A549 (cell line): ENCODE measurements at regions not wholly inside any gene's neighbourhood (a gene's known extent, or its start where the extent isn't known, plus 50 kb on each side); places are given as distances from the start of the nearest gene placed in this dataset.

Source experiments
- ATAC-seq, 2 experiments: fragments of 200-7000 bp in 1 of 2; fragments of >200 bp in 1 of 2; cut with Nextera tagmentation in 1 of 2; cut with Tn5 transposase in 1 of 2; 3 replicates each; pipeline versions ENCODE4 v1.8.0 to v1.9.1; 2018 to 2020; ENCODE audit warnings: mild to moderate bottlenecking in 1 of 2, moderate library complexity in 1 of 2
- CTCF ChIA-PET: fragments of 300-600 bp; sonication (Branson Sonifier 250); formaldehyde crosslinking; extraction: SDS; loops from one replicate; lab custom pipeline; 2021; ENCODE audit warnings: antibody characterized with exemption, inconsistent platforms; lab: Yijun Ruan, JAX
- POLR2A ChIA-PET: fragments of 350-600 bp; formaldehyde crosslinking; extraction: SDS; loops from one replicate; lab custom pipeline; 2021; ENCODE audit warnings: antibody characterized with exemption, inconsistent platforms; lab: Yijun Ruan, JAX
- DNase-seq, 2 experiments: peaks; one replicate each; pipeline versions ENCODE4 v3.0.0 to v3.0.0-alpha.2; 2011 to 2016; ENCODE audit warnings: low read depth in 1 of 2, low spot score in 1 of 2
- FAIRE-seq: peaks from 2 replicates; lab custom pipeline; 2011; peaks lifted over from hg19 to GRCh38; lab: Jason Lieb, UNC
- H3K27ac ChIP-seq, 2 experiments: fragments of >200 bp; sonication (Bioruptor Twin); formaldehyde crosslinking; 3 replicates each; pipeline ENCODE4 v1.5.1; 2016 to 2017
- H3K4me1 ChIP-seq: fragments of >200 bp; sonication (Bioruptor Twin); formaldehyde crosslinking; 3 replicates; pipeline ENCODE4 v1.6.1; 2016
- H3K4me2 ChIP-seq: fragments of >200 bp; sonication (Bioruptor Twin); formaldehyde crosslinking; 3 replicates; pipeline ENCODE4 v1.6.1; 2016
- H3K4me3 ChIP-seq: fragments of >200 bp; sonication (Bioruptor Twin); formaldehyde crosslinking; 3 replicates; pipeline ENCODE4 v1.5.1; 2016
- H3K9me3 ChIP-seq: fragments of >200 bp; sonication (Bioruptor Twin); formaldehyde crosslinking; 3 replicates; pipeline ENCODE4 v1.6.1; 2016
- BHLHE40 ChIP-seq: IDR thresholded peaks from 2 replicates; pipeline ENCODE4 v1.6.1; 2012; ENCODE audit warnings: low read depth, low read length, inconsistent platforms
- CHD2 ChIP-seq: fragments of 150-350 bp; IDR thresholded peaks from 2 replicates; pipeline ENCODE4 v1.6.1; 2014; ENCODE audit warnings: low read length; ENCODE audit not compliant: partially characterized antibody
- CHD4 ChIP-seq: fragments of 200-600 bp; sonication (generic); IDR thresholded peaks from 2 replicates; pipeline ENCODE4 v1.6.1; 2016; ENCODE audit warnings: antibody characterized with exemption, mild to moderate bottlenecking, borderline replicate concordance
- FOSB ChIP-seq: fragments of 250-450 bp; sonication (Bioruptor Pico); IDR thresholded peaks from 2 replicates; pipeline ENCODE4 v1.5.0; 2020; ENCODE audit warnings: mild to moderate bottlenecking, moderate library complexity
- FOXS1 ChIP-seq: fragments of 250-450 bp; sonication (Bioruptor Pico); IDR thresholded peaks from 2 replicates; pipeline ENCODE4 v1.5.0; 2020; ENCODE audit warnings: mild to moderate bottlenecking, moderate library complexity
- HDAC2 ChIP-seq: fragments of 200-600 bp; sonication (generic); IDR thresholded peaks from 2 replicates; pipeline ENCODE4 v1.6.1; 2016
- KDM5A ChIP-seq: fragments of 200-600 bp; sonication (generic); IDR thresholded peaks from 2 replicates; pipeline ENCODE4 v1.6.1; 2016; ENCODE audit warnings: antibody characterized with exemption, mild to moderate bottlenecking
- NFE2L2 ChIP-seq: fragments of 150-350 bp; conservative IDR thresholded peaks from 2 replicates; pipeline ENCODE4 v1.6.1; 2014; ENCODE audit warnings: low read length
- PBX3 ChIP-seq: IDR thresholded peaks from 2 replicates; pipeline ENCODE4 v1.6.1; 2012
- POLR2A ChIP-seq: IDR thresholded peaks from 2 replicates; pipeline ENCODE4 v1.6.1; 2012; ENCODE audit warnings: mild to moderate bottlenecking, low read length
- RAD21 ChIP-seq, 2 experiments: fragments of >200 bp in 1 of 2; sonication (Bioruptor Twin) in 1 of 2; formaldehyde crosslinking in 1 of 2; IDR thresholded peaks in 1 of 2; conservative IDR thresholded peaks in 1 of 2; 2 replicates in 1 of 2; 3 replicates in 1 of 2; pipeline ENCODE4 v1.6.1; 2012 to 2018; ENCODE audit warnings: inconsistent platforms in 1 of 2
- REST ChIP-seq: fragments of 200-600 bp; sonication (generic); IDR thresholded peaks from 2 replicates; pipeline ENCODE4 v1.6.1; 2016; ENCODE audit warnings: antibody characterized with exemption, mild to moderate bottlenecking, moderate library complexity
- RFX5 ChIP-seq: fragments of 450-650 bp; IDR thresholded peaks from 2 replicates; pipeline ENCODE4 v1.7.1; 2014; ENCODE audit warnings: antibody characterized with exemption, mild to moderate bottlenecking, moderate library complexity
- RNF2 ChIP-seq: fragments of 200-600 bp; sonication (generic); IDR thresholded peaks from 2 replicates; pipeline ENCODE4 v1.6.1; 2016; ENCODE audit warnings: low read depth, mild to moderate bottlenecking, antibody characterized with exemption, moderate library complexity, borderline replicate concordance
- TFCP2L1 ChIP-seq: fragments of 250-450 bp; sonication (Bioruptor Pico); IDR thresholded peaks from 2 replicates; pipeline ENCODE4 v1.5.0; 2021; ENCODE audit warnings: mild to moderate bottlenecking
- TP53 ChIP-seq: fragments of 250-450 bp; sonication (Bioruptor Pico); IDR thresholded peaks from 2 replicates; pipeline ENCODE4 v1.5.0; 2021; ENCODE audit warnings: mild to moderate bottlenecking, moderate library complexity
- ZFP36 ChIP-seq: fragments of 450-650 bp; IDR thresholded peaks from 2 replicates; pipeline ENCODE4 v1.6.1; 2014; ENCODE audit warnings: borderline replicate concordance; ENCODE audit not compliant: partially characterized antibody
- ZSCAN20 ChIP-seq: fragments of 250-450 bp; sonication (Bioruptor Pico); IDR thresholded peaks from 2 replicates; pipeline ENCODE4 v1.8.0; 2022; ENCODE audit warnings: mild to moderate bottlenecking, moderate library complexity
- WGBS: methylation state at CpG from one replicate; pipeline ENCODE4 v1.1.6; 2017; ENCODE audit errors: missing lambda C conversion rate; 5-methylcytosine and 5-hydroxymethylcytosine counted together
- TF ChIP-seq, protein P1 (sequence below): fragments of >200 bp; sonication (Bioruptor Twin); formaldehyde crosslinking; IDR thresholded peaks from 2 replicates; pipeline ENCODE4 v1.6.1; 2016
- TF ChIP-seq, protein P2 (sequence below): fragments of >200 bp; sonication (Bioruptor Twin); formaldehyde crosslinking; IDR thresholded peaks from 3 replicates; pipeline ENCODE4 v1.6.1; 2016
- TF ChIP-seq, protein P3 (sequence below): fragments of 250-450 bp; sonication (Bioruptor Pico); IDR thresholded peaks from 2 replicates; pipeline ENCODE4 v1.5.0; 2020; ENCODE audit warnings: low read depth, mild to moderate bottlenecking, moderate library complexity
- TF ChIP-seq, protein P4 (sequence below): fragments of 150-350 bp; IDR thresholded peaks from 2 replicates; pipeline ENCODE4 v1.6.1; 2014; ENCODE audit warnings: low read depth, mild to moderate bottlenecking, low read length

DNA sequence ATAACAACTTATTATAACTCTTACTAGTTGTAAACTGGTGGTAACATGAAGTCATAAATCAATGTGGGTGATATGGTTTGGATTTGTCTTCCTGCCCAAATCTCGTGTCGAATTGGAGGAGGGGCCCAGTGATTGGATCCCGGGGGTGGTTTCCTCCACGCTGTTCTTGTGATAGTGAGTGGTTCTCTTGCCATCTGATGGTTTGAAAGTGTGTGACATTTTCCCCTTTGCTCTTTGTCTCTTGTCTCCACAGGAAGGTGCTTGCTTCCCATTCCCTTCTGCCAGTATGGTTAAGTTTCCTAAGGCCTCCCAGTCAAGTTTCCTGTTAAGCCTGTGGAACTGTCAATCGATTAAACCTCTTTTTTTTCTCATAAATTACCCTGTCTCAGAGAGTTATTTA is 321.6 kb downstream of the DSEL start:
- no peak for DNase-seq
- no peak for TF ChIP-seq CHD2
- TF ChIP-seq, protein P1, sequence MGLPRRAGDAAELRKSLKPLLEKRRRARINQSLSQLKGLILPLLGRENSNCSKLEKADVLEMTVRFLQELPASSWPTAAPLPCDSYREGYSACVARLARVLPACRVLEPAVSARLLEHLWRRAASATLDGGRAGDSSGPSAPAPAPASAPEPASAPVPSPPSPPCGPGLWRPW = no peak
- TF ChIP-seq NFE2L2 = no peak
- TF ChIP-seq ZFP36 = no peak
- TF ChIP-seq CHD4 = no peak
- no peak for TF ChIP-seq FOSB (CRISPR knock-in tag)
- no peak for TF ChIP-seq FOXS1 (CRISPR knock-in tag)
- no peak for TF ChIP-seq HDAC2
- TF ChIP-seq TFCP2L1 (CRISPR knock-in tag) = no peak
- TF ChIP-seq BHLHE40 = no peak
- TF ChIP-seq, protein P2, sequence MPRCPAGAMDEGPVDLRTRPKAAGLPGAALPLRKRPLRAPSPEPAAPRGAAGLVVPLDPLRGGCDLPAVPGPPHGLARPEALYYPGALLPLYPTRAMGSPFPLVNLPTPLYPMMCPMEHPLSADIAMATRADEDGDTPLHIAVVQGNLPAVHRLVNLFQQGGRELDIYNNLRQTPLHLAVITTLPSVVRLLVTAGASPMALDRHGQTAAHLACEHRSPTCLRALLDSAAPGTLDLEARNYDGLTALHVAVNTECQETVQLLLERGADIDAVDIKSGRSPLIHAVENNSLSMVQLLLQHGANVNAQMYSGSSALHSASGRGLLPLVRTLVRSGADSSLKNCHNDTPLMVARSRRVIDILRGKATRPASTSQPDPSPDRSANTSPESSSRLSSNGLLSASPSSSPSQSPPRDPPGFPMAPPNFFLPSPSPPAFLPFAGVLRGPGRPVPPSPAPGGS = no peak
- no peak for TF ChIP-seq ZSCAN20 (CRISPR knock-in tag)
- TF ChIP-seq KDM5A = no peak
- TF ChIP-seq, protein P3, sequence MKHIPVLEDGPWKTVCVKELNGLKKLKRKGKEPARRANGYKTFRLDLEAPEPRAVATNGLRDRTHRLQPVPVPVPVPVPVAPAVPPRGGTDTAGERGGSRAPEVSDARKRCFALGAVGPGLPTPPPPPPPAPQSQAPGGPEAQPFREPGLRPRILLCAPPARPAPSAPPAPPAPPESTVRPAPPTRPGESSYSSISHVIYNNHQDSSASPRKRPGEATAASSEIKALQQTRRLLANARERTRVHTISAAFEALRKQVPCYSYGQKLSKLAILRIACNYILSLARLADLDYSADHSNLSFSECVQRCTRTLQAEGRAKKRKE (CRISPR knock-in tag) = no peak
- no peak for TF ChIP-seq RFX5
- Histone ChIP-seq H3K9me3 (no peaks in the 10 kb centered on the region), H3K4me2 (no peak overlapping the region), H3K27ac (no peak overlapping the region), H3K4me3 (no peak overlapping the region), H3K4me1 (no peaks in the 10 kb centered on the region)
- CTCF ChIA-PET = no interaction called here
- POLR2A ChIA-PET = no interaction called here
- no peak for ATAC-seq
- 12% methylated on average over 5 of the region's 5 CpGs for WGBS
- FAIRE-seq = no peak

DNA sequence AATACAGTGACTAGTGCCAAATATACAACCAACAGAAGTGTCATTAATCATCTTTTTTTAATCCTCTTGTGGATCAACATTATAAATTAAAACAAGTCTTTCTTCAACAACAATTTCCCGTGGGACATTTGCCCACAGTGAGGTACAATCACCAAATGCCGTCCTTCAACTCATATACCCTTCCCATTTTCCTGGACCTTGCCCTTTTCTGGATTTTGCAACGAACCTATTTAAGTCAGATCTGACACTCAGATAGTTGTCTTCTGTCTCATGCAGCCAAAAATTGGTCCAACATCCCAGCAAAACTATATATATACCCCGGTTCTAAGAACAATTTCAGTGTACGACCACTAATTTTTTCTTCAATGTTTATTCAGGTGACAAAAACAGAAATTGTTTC is 324.0 kb downstream of the DSEL start:
- TF ChIP-seq TP53 (CRISPR knock-in tag) = no peak
- no peak for TF ChIP-seq BHLHE40
- no peak for TF ChIP-seq NFE2L2
- no peak for TF ChIP-seq RAD21 (conservative IDR thresholded peaks at IDR 0.05 in 1 of 2, IDR thresholded peaks at IDR 0.05 in 1 of 2)
- TF ChIP-seq RFX5 = no peak
- no peak for TF ChIP-seq PBX3
- no peak for TF ChIP-seq REST
- TF ChIP-seq, protein P4, sequence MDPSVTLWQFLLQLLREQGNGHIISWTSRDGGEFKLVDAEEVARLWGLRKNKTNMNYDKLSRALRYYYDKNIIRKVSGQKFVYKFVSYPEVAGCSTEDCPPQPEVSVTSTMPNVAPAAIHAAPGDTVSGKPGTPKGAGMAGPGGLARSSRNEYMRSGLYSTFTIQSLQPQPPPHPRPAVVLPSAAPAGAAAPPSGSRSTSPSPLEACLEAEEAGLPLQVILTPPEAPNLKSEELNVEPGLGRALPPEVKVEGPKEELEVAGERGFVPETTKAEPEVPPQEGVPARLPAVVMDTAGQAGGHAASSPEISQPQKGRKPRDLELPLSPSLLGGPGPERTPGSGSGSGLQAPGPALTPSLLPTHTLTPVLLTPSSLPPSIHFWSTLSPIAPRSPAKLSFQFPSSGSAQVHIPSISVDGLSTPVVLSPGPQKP = no peak
- no peak for TF ChIP-seq RNF2
- TF ChIP-seq FOXS1 (CRISPR knock-in tag) = no peak
- TF ChIP-seq POLR2A = no peak
- FAIRE-seq (no peak), ATAC-seq (no peak), DNase-seq (no peak)
- no peak overlapping the region for H3K4me3 ChIP-seq
- H3K4me2 ChIP-seq = no peak overlapping the region
- H3K4me1 ChIP-seq = no peaks in the 10 kb centered on the region
- ChIA-PET CTCF (no interaction called here), POLR2A (no interaction called here)
- WGBS = 20% methylated on average over 5 of the region's 5 CpGs
- H3K9me3 ChIP-seq = no peaks in the 10 kb centered on the region
- H3K27ac ChIP-seq = no peak overlapping the region
